ENCODE measurements at regions not wholly inside any gene's neighbourhood (a gene's known extent, or its start where the extent isn't known, plus 50 kb on each side); places are given as distances from the start of the nearest gene placed in this dataset.
"Not testable (repeated sequence)": the region's sequence is repeated elsewhere in the genome, so short reads cannot be mapped to it uniquely, and the experiment has no call there.

- Mint-ChIP-seq H3K4me3 (no peak overlapping the region), H3K27me3 (no peaks in the 10 kb centered on the region), H3K36me3 (no peaks in the 10 kb centered on the region), H3K27ac (no peak overlapping the region), H3K4me1 (peaks cover 0 to 4% of the 10 kb centered on the region in 2 donors), H3K9me3 (no peaks in the 10 kb centered on the region)
- ATAC-seq (replicated peaks) (no peak), DNase-seq (no peak)
Measured at GRCh38 chr12:22797701-22798100, 172.7 kb downstream of the ETNK1 start.

DNA sequence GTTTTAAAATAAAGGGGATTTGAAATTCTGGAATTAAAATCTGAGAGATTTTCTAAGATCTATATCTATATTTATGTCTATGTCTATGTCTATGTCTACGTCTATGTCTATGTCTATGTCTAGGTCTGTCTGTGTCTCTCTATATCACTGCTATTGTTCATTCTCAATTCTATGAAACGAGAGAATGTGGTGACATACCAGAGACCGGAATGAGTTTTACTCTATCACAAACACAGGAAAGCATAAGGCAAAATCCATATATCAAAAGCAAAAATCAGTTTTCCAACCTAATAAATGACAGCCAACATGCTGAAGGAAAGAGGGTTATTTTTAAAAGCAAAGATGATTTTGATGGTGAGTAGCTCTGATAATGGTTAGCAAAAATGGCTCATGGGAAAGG is 173.1 kb downstream of the ETNK1 start:
- Mint-ChIP-seq H3K4me3 (no peak overlapping the region), H3K27ac (no peak overlapping the region)

DNA sequence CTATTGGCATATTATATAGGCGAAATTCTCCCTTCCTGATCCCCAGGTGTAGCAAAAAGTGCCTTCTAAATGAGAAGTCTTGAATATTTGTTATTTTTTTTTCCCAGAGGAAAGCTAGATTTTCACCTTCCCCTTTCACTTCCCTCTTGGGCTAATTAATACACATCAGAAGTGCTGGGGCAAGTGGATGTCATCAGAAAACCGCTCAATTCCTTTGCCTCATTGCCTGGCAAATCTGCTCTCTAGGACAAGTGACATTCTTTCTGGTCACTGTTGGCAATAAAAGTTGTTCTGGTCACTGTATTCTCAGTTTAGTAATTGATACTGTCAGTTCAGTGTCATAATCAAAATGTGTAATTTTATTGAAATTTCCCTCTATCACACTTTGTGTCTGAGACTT is 174.5 kb downstream of the ETNK1 start:
- Mint-ChIP-seq H3K4me1 (peaks cover 0 to 4% of the 10 kb centered on the region in 2 donors), H3K9me3 (no peaks in the 10 kb centered on the region), H3K27ac (no peak overlapping the region), H3K27me3 (no peaks in the 10 kb centered on the region), H3K4me3 (no peak overlapping the region), H3K36me3 (no peaks in the 10 kb centered on the region)
- DNase-seq = no peak
- ATAC-seq (replicated peaks) = no peak

More for the DNA sequence above, 173.1 kb downstream of the ETNK1 start:
- no peak for DNase-seq
- Mint-ChIP-seq H3K36me3 (no peaks in the 10 kb centered on the region), H3K9me3 (no peaks in the 10 kb centered on the region), H3K4me1 (peaks cover 0 to 4% of the 10 kb centered on the region in 2 donors), H3K27me3 (no peaks in the 10 kb centered on the region)
- ATAC-seq (replicated peaks) = no peak

GRCh38 chr12:22800332-22800731 is 175.4 kb downstream of the ETNK1 start:
- Mint-ChIP-seq H3K4me1 (peaks cover 0 to 4% of the 10 kb centered on the region in 2 donors), H3K36me3 (no peaks in the 10 kb centered on the region), H3K9me3 (no peaks in the 10 kb centered on the region), H3K27ac (no peak overlapping the region), H3K4me3 (no peak overlapping the region), H3K27me3 (peaks cover 0 to 4% of the 10 kb centered on the region in 2 donors)
- DNase-seq (no peak), ATAC-seq (replicated peaks) (no peak)

- ATAC-seq (replicated peaks) (no peak), DNase-seq (no peak)
- H3K27ac Mint-ChIP-seq = no peak overlapping the region
Measured at GRCh38 chr12:22802883-22803630, 178.1 kb downstream of the ETNK1 start.

DNA sequence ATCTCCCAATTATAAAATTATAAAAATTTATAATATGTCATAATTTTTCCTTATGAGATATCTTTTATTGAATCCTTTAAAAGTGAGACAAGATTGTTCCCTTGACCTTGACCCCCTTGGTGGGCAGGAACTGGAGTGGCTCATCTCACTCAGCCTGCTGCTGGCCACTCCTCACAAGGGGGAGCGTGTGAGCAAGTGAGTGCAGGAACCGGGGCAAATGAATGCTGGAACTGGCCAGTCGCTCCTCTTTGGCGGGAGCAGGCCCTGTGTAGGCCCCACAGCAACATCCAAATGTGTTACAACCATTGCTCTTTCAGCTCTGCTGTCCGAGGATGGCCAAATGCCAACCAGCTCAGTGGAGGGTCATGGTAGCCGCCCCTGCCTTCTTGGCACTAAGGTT is 178.8 kb downstream of the ETNK1 start:
- peaks cover 0 to 4% of the 10 kb centered on the region in 2 donors for H3K4me1 Mint-ChIP-seq
- no peak overlapping the region for H3K27ac Mint-ChIP-seq
- H3K36me3 Mint-ChIP-seq = no peaks in the 10 kb centered on the region
- H3K27me3 Mint-ChIP-seq = peaks cover 11 to 13% of the 10 kb centered on the region in 2 donors
- H3K4me3 Mint-ChIP-seq = no peak overlapping the region
- DNase-seq (no peak), ATAC-seq (replicated peaks) (no peak)
- H3K9me3 Mint-ChIP-seq = peaks cover 0 to 1% of the 10 kb centered on the region in 2 donors

More at GRCh38 chr12:22802883-22803630, 178.1 kb downstream of the ETNK1 start:
- Mint-ChIP-seq H3K27me3 (peaks cover 7 to 9% of the 10 kb centered on the region in 2 donors), H3K4me1 (peaks cover 0 to 4% of the 10 kb centered on the region in 2 donors), H3K36me3 (no peaks in the 10 kb centered on the region), H3K4me3 (no peak overlapping the region), H3K9me3 (peaks cover 0 to 1% of the 10 kb centered on the region in 2 donors)

DNA sequence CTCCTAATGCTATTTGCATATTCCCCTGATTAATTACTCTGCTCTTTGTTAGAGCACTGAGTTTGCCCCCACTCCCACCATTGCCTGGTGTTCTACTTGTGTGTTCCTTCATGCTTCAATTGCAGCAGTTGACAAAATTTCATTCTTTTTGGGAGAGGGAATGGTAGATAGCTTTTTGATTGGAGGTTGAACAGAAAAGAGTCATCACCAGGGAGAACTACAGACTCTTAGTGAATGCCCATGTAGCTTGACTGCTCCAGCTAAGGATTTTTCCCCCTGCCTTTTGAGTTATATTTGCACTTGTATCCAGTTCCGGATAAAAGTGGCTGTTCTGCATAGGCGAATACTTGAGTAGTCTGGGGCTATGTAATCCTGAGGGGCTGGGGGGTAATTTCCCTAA is 183.9 kb downstream of the ETNK1 start:
- peaks cover 0 to 1% of the 10 kb centered on the region in 2 donors for H3K9me3 Mint-ChIP-seq
- no peaks in the 10 kb centered on the region for H3K36me3 Mint-ChIP-seq
- H3K4me1 Mint-ChIP-seq = no peaks in the 10 kb centered on the region
- ATAC-seq (replicated peaks) = no peak
- peaks cover 11 to 17% of the 10 kb centered on the region in 2 donors for H3K27me3 Mint-ChIP-seq
- H3K27ac Mint-ChIP-seq = no peak overlapping the region
- H3K4me3 Mint-ChIP-seq = no peak overlapping the region
- no peak for DNase-seq

DNA sequence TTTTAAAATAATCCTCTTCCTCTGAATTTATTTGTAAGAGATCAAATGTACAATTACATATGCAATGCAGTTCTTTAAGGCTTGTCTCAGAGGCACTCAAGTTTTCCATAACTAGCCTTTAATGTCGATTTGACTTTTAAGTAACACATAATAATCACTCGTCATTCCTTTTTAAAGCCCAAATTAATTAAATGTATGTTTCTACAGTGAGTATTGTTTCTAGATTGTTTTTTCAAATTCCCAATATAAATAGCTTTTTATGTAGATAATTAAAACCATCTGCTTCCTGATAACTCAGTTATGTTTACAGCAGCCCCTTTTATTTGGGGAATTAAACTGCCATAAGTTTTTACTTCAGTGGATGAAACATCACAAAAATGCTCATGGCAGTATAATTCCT is 185.1 kb downstream of the ETNK1 start:
- H3K27ac Mint-ChIP-seq = no peak overlapping the region
- peaks cover 0 to 1% of the 10 kb centered on the region in 2 donors for H3K9me3 Mint-ChIP-seq
- H3K36me3 Mint-ChIP-seq = no peaks in the 10 kb centered on the region
- DNase-seq = no peak
- H3K4me3 Mint-ChIP-seq = no peak overlapping the region
- H3K4me1 Mint-ChIP-seq = no peaks in the 10 kb centered on the region
- peaks cover 7 to 17% of the 10 kb centered on the region in 2 donors for H3K27me3 Mint-ChIP-seq
- no peak for ATAC-seq (replicated peaks)

GRCh38 chr12:22812531-22812930 is 187.6 kb downstream of the ETNK1 start:
- ATAC-seq (replicated peaks) (no peak), DNase-seq (no peak)
- H3K4me3 Mint-ChIP-seq = no peak overlapping the region
- no peak overlapping the region for H3K27ac Mint-ChIP-seq
- no peaks in the 10 kb centered on the region for H3K4me1 Mint-ChIP-seq
- H3K27me3 Mint-ChIP-seq = peaks cover 7 to 16% of the 10 kb centered on the region in 2 donors
- no peaks in the 10 kb centered on the region for H3K36me3 Mint-ChIP-seq
- peaks cover 0 to 1% of the 10 kb centered on the region in 2 donors for H3K9me3 Mint-ChIP-seq

DNA sequence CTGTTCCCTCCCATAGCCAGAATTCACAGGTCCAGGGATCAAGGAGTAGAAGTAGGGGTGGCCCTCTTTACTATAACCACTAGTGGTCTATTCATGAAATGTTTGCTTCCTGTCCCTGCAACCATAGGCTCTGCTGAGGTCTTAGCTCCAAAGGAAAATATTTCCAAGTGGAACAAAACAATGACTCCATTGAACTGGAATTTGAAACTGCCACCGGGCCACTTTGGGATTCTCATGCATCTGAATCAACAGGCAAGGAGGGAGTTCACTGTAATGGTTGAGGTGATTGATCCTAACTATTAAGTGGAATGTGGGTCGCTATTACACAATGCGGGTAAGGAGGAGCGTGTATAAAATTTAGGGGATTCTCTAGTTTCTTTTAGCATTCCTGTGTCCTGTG is 197.0 kb downstream of the ETNK1 start:
- Mint-ChIP-seq H3K36me3 (no peaks in the 10 kb centered on the region), H3K4me1 (no peaks in the 10 kb centered on the region), H3K4me3 (no peak overlapping the region), H3K27me3 (no peaks in the 10 kb centered on the region), H3K9me3 (peaks cover 0 to 6% of the 10 kb centered on the region in 2 donors), H3K27ac (no peak overlapping the region)
- no peak for DNase-seq
- ATAC-seq (replicated peaks) = no peak

DNA sequence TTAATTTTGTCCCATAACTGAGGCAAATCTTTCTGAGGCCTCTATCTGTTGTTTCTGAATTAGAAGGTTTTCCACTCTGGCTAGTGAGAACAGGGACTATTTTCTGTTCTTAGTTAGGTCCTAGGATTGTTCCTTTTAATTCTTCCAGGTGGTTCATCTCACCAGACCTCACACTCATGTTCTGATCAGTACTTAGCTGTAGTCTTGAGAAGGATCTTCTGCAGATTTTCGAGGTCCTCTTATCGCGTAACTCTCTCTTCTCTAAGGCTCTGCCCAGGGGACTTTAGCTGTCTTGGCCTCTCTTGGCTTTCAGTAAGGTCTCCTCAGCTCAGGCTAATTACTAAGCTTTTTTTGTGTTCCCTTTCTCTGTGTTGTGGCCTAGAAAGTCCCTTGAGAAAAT is 201.1 kb downstream of the ETNK1 start:
- Mint-ChIP-seq H3K27ac (no peak overlapping the region), H3K27me3 (peaks cover 6% of the 10 kb centered on the region in 2 donors), H3K4me3 (no peak overlapping the region), H3K4me1 (no peaks in the 10 kb centered on the region), H3K36me3 (no peaks in the 10 kb centered on the region), H3K9me3 (peaks cover 12 to 15% of the 10 kb centered on the region in 2 donors)
- DNase-seq (no peak), ATAC-seq (replicated peaks) (no peak)

- not testable (repeated sequence) for ATAC-seq (replicated peaks); H3K36me3 Mint-ChIP-seq; DNase-seq; H3K4me1 Mint-ChIP-seq; H3K27ac Mint-ChIP-seq; H3K27me3 Mint-ChIP-seq; H3K4me3 Mint-ChIP-seq
- H3K9me3 Mint-ChIP-seq = peaks cover 12 to 15% of the 10 kb centered on the region in 2 donors
Measured at GRCh38 chr12:22826446-22826981, 201.5 kb downstream of the ETNK1 start.

- Mint-ChIP-seq H3K27ac (no peak overlapping the region), H3K27me3 (peaks cover 6% of the 10 kb centered on the region in 2 donors), H3K9me3 (peaks cover 12 to 17% of the 10 kb centered on the region in 2 donors), H3K4me3 (no peak overlapping the region), H3K36me3 (no peaks in the 10 kb centered on the region), H3K4me1 (no peaks in the 10 kb centered on the region)
- no peak for ATAC-seq (replicated peaks)
- DNase-seq = no peak
Measured at GRCh38 chr12:22828066-22828465, 203.1 kb downstream of the ETNK1 start.

GRCh38 chr12:22835431-22835830 is 210.5 kb downstream of the ETNK1 start:
- no peaks in the 10 kb centered on the region for H3K27me3 Mint-ChIP-seq
- no peak for DNase-seq
- H3K36me3 Mint-ChIP-seq = no peaks in the 10 kb centered on the region
- H3K4me1 Mint-ChIP-seq = no peaks in the 10 kb centered on the region
- H3K9me3 Mint-ChIP-seq = peaks cover 0 to 6% of the 10 kb centered on the region in 2 donors
- no peak for ATAC-seq (replicated peaks)
- no peak overlapping the region for H3K4me3 Mint-ChIP-seq
- no peak overlapping the region for H3K27ac Mint-ChIP-seq

DNA sequence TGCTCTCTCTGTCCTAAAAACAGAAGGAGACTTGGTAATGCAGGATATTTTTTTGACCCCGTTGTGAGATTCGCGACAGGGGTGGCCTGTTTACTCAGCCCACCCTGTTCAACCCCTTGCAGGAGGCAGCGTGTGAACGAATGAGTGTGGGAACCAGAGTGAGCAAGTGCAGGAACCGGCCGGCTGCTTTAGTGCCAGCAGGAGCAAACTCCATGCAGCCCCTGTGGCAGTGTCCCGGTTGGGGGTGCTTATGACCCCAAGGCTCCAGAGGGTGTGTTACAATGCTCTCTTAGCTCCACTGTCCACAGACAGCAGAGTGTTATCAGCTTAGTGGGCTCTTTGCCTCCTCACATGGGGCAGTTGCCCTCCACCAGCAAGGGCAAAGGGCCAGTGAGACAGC is 225.2 kb downstream of the ETNK1 start:
- Mint-ChIP-seq H3K27ac (no peak overlapping the region), H3K4me3 (no peak overlapping the region), H3K4me1 (no peaks in the 10 kb centered on the region), H3K36me3 (no peaks in the 10 kb centered on the region), H3K27me3 (peaks cover 12 to 13% of the 10 kb centered on the region in 2 donors), H3K9me3 (peaks cover 0 to 2% of the 10 kb centered on the region in 2 donors)
- ATAC-seq (replicated peaks) (no peak), DNase-seq (no peak)
